Transverse colon (tissue), 4 donors: ENCODE measurements at regions not wholly inside any gene's neighbourhood (a gene's known extent, or its start where the extent isn't known, plus 50 kb on each side); places are given as distances from the start of the nearest gene placed in this dataset.
"Not testable (repeated sequence)": the region's sequence is repeated elsewhere in the genome, so short reads cannot be mapped to it uniquely, and the experiment has no call there.

Experiments
- DNase-seq: peaks from one replicate; pipeline ENCODE4 v3.0.0-alpha.2; 2019
- H3K27ac ChIP-seq, 4 donors: fragments of 200-600 bp; sonication (generic); 2 replicates each; pipeline ENCODE4 v1.5.1; 2016 to 2018; ENCODE audit warnings: inconsistent platforms in 4 of 4
- H3K27me3 ChIP-seq: fragments of 200-600 bp; sonication (generic); 2 replicates; pipeline ENCODE4 v1.5.1; 2017; ENCODE audit warnings: inconsistent platforms
- H3K36me3 ChIP-seq, 4 donors: fragments of 200-600 bp; sonication (generic); 2 replicates each; pipeline ENCODE4 v1.5.1; 2017 to 2019; ENCODE audit warnings: inconsistent platforms in 4 of 4
- H3K4me1 ChIP-seq, 4 donors: fragments of 200-600 bp; sonication (generic); 2 replicates each; pipeline ENCODE4 v1.5.1; 2017 to 2020; ENCODE audit warnings: inconsistent platforms in 4 of 4
- H3K4me3 ChIP-seq, 4 donors: fragments of 200-600 bp; sonication (generic); 1 replicate in 1 of 4; 2 replicates in 3 of 4; pipeline versions ENCODE4 v1.5.1 to v1.6.1; 2017 to 2019; ENCODE audit warnings: inconsistent platforms in 4 of 4
- H3K9me3 ChIP-seq, 2 donors: fragments of 200-600 bp; sonication (generic); 2 replicates each; pipeline ENCODE4 v1.5.1; 2017 to 2019; ENCODE audit warnings: inconsistent platforms in 2 of 2
- EP300 ChIP-seq: sonication (generic); formaldehyde crosslinking; IDR thresholded peaks from one replicate; pipeline ENCODE4 v1.6.1; 2017; ENCODE audit warnings: antibody characterized with exemption, low read depth
- POLR2A ChIP-seq: fragments of 450-650 bp; IDR thresholded peaks from one replicate; pipeline ENCODE4 v1.6.1; 2016; ENCODE audit warnings: antibody characterized with exemption, mild to moderate bottlenecking, moderate library complexity
- POLR2AphosphoS5 ChIP-seq, 3 donors: sonication (generic); formaldehyde crosslinking; IDR thresholded peaks; one replicate each; pipeline ENCODE4 v1.6.1; 2016; ENCODE audit warnings: antibody characterized with exemption in 3 of 3
- WGBS, 2 donors: methylation state at CpG; one replicate each; pipeline ENCODE4 v1.1.5; 2018; ENCODE audit warnings: low coverage in 1 of 2; 5-methylcytosine and 5-hydroxymethylcytosine counted together
- in situ Hi-C, 4 donors: fragments of 200-750 bp; cut with MboI; loops; one replicate each; pipeline versions ENCODE4 v1.15.0 to v1.15.1; 2017; ENCODE audit warnings: low sequenced_read_pairs in 3 of 4, low pct_ligation_motif_present in 1 of 4, low pct_unique_long_range_greater_than_20kb in 1 of 4
- intact Hi-C: fragments of 100-400 bp; cut with DNase I; formaldehyde crosslinking; loops from one replicate; pipeline ENCODE4 v1.15.1; 2023; ENCODE audit warnings: low total_unique reads
- TF ChIP-seq, protein P1 (sequence below), 5 experiments: fragments of 200-600 bp in 3 of 5; fragments of 450-650 bp in 2 of 5; sonication (generic) in 3 of 5; IDR thresholded peaks; 1 replicate in 2 of 5; 2 replicates in 3 of 5; pipeline ENCODE4 v1.5.1; 2016 to 2017; ENCODE audit warnings: antibody characterized with exemption in 5 of 5, inconsistent platforms in 3 of 5, mild to moderate bottlenecking in 2 of 5, moderate library complexity in 1 of 5

DNA sequence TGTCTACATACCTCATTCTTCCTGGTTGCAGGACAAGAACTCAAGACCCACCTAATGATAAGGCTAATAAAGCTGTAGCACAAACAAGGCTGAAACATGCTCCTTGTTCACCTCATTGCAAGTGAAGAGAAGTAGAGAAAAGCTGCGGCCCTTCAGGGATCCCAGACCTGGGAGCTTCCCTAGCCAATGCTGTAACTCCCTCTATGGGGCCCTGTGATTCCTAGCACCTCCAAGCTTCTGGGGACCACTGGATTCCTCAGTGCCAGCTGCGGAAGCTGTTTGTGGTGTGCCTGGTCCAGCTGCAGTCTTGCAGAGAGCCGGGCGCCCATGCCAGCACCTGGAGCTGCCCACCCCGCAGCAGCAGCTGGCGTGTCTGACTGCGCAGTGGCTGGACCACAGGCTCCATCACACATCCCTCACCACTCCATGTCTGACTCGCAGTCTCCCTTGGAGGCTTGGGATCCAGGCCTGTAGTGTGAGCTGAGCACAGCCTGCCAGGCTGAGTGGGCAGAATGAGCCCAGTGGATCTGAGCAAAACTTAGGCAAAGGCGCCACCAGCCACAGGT is 737.2 kb upstream of the GJE1 start:
- H3K36me3 ChIP-seq: no peaks in the 10 kb centered on the region
- TF ChIP-seq, protein P1, sequence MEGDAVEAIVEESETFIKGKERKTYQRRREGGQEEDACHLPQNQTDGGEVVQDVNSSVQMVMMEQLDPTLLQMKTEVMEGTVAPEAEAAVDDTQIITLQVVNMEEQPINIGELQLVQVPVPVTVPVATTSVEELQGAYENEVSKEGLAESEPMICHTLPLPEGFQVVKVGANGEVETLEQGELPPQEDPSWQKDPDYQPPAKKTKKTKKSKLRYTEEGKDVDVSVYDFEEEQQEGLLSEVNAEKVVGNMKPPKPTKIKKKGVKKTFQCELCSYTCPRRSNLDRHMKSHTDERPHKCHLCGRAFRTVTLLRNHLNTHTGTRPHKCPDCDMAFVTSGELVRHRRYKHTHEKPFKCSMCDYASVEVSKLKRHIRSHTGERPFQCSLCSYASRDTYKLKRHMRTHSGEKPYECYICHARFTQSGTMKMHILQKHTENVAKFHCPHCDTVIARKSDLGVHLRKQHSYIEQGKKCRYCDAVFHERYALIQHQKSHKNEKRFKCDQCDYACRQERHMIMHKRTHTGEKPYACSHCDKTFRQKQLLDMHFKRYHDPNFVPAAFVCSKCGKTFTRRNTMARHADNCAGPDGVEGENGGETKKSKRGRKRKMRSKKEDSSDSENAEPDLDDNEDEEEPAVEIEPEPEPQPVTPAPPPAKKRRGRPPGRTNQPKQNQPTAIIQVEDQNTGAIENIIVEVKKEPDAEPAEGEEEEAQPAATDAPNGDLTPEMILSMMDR (IDR thresholded peaks at IDR 0.05): no peak
- TF ChIP-seq POLR2A (no peak), POLR2AphosphoS5 (IDR thresholded peaks at IDR 0.05) (no peak), EP300 (no peak)
- H3K4me1 ChIP-seq: no peaks in the 10 kb centered on the region
- in situ Hi-C loops (no loop called here), intact Hi-C loops (no loop called here)
- 86% methylated on average over 9 of the region's 9 CpGs; no CpG with 5 or more reads in 1 of the 2 donors for WGBS, 2 donors
- no peak for DNase-seq
- H3K4me3 ChIP-seq: no peak overlapping the region
- H3K9me3 ChIP-seq: no peaks in the 10 kb centered on the region
- no peaks in the 10 kb centered on the region for H3K27me3 ChIP-seq
- H3K27ac ChIP-seq: no peak overlapping the region

DNA sequence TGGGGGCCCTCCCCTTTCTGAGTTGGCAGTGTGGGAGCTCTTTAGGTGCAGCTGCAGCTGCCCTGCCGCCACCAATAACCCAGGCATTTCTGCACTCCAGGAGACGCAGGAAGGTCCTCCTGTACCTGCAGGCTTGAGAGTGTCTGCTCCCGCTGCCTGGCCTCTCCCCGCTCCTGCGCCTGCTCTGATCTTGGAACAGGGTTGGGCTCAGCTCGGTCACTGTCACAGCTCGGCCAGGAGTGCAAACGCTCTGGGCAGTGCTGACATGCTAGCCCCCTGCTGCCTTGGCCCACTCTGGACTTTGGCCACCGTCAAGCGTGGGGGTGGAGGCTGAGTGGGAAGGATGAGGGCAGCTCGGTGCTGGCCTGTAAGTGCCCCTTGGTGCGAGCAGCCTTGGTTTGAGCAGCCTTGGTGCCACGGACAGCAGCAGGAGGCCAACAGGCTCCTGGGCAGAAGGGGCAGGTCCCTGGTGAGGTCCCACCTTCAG is 738.1 kb upstream of the GJE1 start:
- no peaks in the 10 kb centered on the region for H3K4me1 ChIP-seq
- TF ChIP-seq POLR2A: no peak
- WGBS, 2 donors: 93% methylated on average over 13 of the region's 13 CpGs; no CpG with 5 or more reads in 1 of the 2 donors
- in situ Hi-C loops (no loop called here), intact Hi-C loops (no loop called here)
- no peak overlapping the region for H3K4me3 ChIP-seq
- H3K9me3 ChIP-seq: no peaks in the 10 kb centered on the region
- no peak overlapping the region for H3K27ac ChIP-seq
- DNase-seq: no peak
- no peaks in the 10 kb centered on the region for H3K36me3 ChIP-seq
- H3K27me3 ChIP-seq: no peaks in the 10 kb centered on the region

DNA sequence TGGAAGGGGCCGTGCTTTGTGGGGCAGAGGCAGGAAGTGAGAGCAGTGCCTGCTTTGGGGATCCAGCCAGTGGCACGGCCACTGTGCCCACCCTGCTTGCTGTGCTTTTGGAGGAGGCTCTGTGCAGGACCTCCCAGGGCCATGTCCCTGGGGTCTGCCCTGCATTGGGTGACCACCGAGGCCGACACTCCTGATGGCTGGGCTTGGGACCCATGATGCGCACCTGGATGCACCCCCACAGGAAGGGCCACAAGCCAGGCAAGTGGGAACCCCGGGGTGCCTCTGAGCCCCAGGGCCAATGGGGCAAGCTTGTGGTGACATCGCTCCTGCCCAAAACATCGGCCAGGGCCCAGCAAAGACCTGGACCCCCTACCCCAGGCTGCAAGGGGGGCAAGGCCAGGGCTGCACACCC is 738.6 kb upstream of the GJE1 start:
- H3K4me1 ChIP-seq: no peaks in the 10 kb centered on the region
- intact Hi-C loops (no loop called here), in situ Hi-C loops (no loop called here)
- no peak overlapping the region for H3K27ac ChIP-seq
- no peaks in the 10 kb centered on the region for H3K36me3 ChIP-seq
- H3K4me3 ChIP-seq: no peak overlapping the region
- TF ChIP-seq, protein P1 (IDR thresholded peaks at IDR 0.05): no peak
- no peak for TF ChIP-seq POLR2AphosphoS5 (IDR thresholded peaks at IDR 0.05)
- no peak for DNase-seq
- no peaks in the 10 kb centered on the region for H3K27me3 ChIP-seq
- H3K9me3 ChIP-seq: no peaks in the 10 kb centered on the region
- 89% methylated on average over 8 of the region's 8 CpGs; no CpG with 5 or more reads in 1 of the 2 donors for WGBS, 2 donors

DNA sequence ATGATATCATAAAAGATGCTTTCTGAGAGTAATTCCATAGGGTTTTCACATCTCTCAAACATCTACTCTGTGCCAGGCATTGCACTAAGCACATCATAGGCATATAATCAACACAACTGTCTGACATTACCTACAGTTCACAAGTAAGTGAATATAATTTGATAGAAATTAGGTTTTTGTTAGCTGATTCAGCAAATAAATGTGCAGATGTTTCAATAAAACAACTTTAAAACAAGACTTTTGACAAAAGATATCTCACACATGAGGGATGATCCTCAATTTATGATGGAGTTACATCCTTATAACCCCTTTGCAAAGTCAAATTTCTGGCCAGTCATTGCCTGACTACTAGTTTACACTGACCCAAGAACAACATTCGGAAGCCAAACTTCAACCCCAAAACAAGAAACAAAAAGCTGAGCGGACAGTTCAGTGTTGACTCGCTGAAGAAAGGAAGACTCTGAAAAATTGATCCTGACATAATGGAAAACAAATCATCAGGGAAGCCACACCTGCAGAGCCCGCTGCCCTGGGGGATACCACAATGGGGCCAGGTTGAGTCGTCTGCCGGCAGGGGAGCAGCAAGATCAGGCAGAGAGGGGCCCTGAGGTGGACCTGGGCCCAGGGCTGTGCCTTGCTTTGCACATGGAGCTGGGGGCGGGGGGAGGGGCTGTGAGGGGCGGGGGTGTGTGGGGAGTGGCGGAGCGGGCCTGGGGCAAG is 739.2 kb upstream of the GJE1 start:
- Histone ChIP-seq H3K9me3 (no peaks in the 10 kb centered on the region), H3K4me3 (no peak overlapping the region), H3K4me1 (no peaks in the 10 kb centered on the region), H3K27me3 (no peaks in the 10 kb centered on the region), H3K27ac (no peak overlapping the region), H3K36me3 (no peaks in the 10 kb centered on the region)
- no peak for DNase-seq
- in situ Hi-C loops (no loop called here), intact Hi-C loops (no loop called here)
- TF ChIP-seq, protein P1 (IDR thresholded peaks at IDR 0.05): no peak
- no peak for TF ChIP-seq POLR2AphosphoS5 (IDR thresholded peaks at IDR 0.05)
- TF ChIP-seq EP300: no peak
- TF ChIP-seq POLR2A: no peak
- 86 to 91% methylated on average over 3 to 10 of the region's 10 CpGs for WGBS, 2 donors

DNA sequence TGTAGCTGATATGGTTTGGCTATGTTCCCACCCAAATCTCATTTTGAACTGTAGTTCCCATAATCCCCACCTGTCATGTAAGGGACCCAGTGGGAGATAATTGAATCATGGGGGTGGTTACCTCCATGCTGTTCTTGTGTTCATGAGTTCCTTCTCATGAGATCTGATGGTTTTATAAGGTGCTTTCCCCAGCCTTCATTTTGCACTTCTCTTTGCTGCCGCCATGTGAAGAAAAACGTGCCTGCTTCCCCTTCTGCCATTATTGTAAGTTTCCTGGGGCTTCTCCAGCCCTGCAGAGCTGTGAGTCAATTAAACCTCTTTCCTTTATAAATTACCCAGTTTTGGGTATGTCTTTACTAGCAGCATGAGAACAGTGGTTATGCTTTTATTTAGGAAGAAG is 741.6 kb upstream of the GJE1 start:
- H3K9me3 ChIP-seq, H3K4me1 ChIP-seq, H3K4me3 ChIP-seq, H3K27me3 ChIP-seq, H3K36me3 ChIP-seq, in situ Hi-C loops, intact Hi-C loops, DNase-seq, H3K27ac ChIP-seq: not testable (repeated sequence)
- whole genome bisulfite sequencing, 2 donors: 69 to 74% methylated on average over 2 of the region's 2 CpGs
